ENCODE measurements at regions not wholly inside any gene's neighbourhood (a gene's known extent, or its start where the extent isn't known, plus 50 kb on each side); places are given as distances from the start of the nearest gene placed in this dataset.
"Not testable (repeated sequence)": the region's sequence is repeated elsewhere in the genome, so short reads cannot be mapped to it uniquely, and the experiment has no call there.

- H3K36me3 Mint-ChIP-seq (ENCODE audit: low read depth) = no peaks in the 10 kb centered on the region
- H3K27ac Mint-ChIP-seq = no peak overlapping the region
- no peaks in the 10 kb centered on the region for H3K27me3 Mint-ChIP-seq
- H3K4me1 Mint-ChIP-seq = no peaks in the 10 kb centered on the region
- no peak overlapping the region for H3K4me3 Mint-ChIP-seq
- no peaks in the 10 kb centered on the region for H3K9me3 Mint-ChIP-seq
- no peak for ATAC-seq (replicated peaks)
Measured at GRCh38 chr1:182211386-182211785, 149.9 kb upstream of the ZNF648 start.

GRCh38 chr1:182210417-182210816 is 148.9 kb upstream of the ZNF648 start:
- Mint-ChIP-seq H3K9me3 (no peaks in the 10 kb centered on the region), H3K4me3 (no peak overlapping the region), H3K4me1 (no peaks in the 10 kb centered on the region), H3K27ac (no peak overlapping the region), H3K36me3 (ENCODE audit: low read depth) (no peaks in the 10 kb centered on the region), H3K27me3 (peaks cover 3% of the 10 kb centered on the region)
- no peak for ATAC-seq (replicated peaks)

- H3K27me3 Mint-ChIP-seq = peaks cover 3% of the 10 kb centered on the region
- no peaks in the 10 kb centered on the region for H3K9me3 Mint-ChIP-seq
- no peaks in the 10 kb centered on the region for H3K4me1 Mint-ChIP-seq
- no peaks in the 10 kb centered on the region for H3K36me3 Mint-ChIP-seq (ENCODE audit: low read depth)
- H3K4me3 Mint-ChIP-seq = no peak overlapping the region
- ATAC-seq (replicated peaks) = no peak
- H3K27ac Mint-ChIP-seq = no peak overlapping the region
Measured at GRCh38 chr1:182207300-182207699, 145.8 kb upstream of the ZNF648 start.

- no peaks in the 10 kb centered on the region for H3K36me3 Mint-ChIP-seq (ENCODE audit: low read depth)
- H3K27me3 Mint-ChIP-seq = peaks cover 3% of the 10 kb centered on the region
- no peaks in the 10 kb centered on the region for H3K4me1 Mint-ChIP-seq
- no peak for ATAC-seq (replicated peaks)
- H3K4me3 Mint-ChIP-seq = no peak overlapping the region
- H3K9me3 Mint-ChIP-seq = no peaks in the 10 kb centered on the region
- peak overlapping the region; percentile 4 for H3K27ac Mint-ChIP-seq
Measured at GRCh38 chr1:182206626-182207239, 145.2 kb upstream of the ZNF648 start.

- ATAC-seq (replicated peaks) = no peak
- no peak overlapping the region for H3K4me3 Mint-ChIP-seq
- H3K9me3 Mint-ChIP-seq = no peaks in the 10 kb centered on the region
- H3K27me3 Mint-ChIP-seq = peaks cover 3% of the 10 kb centered on the region
- H3K4me1 Mint-ChIP-seq = no peaks in the 10 kb centered on the region
- H3K27ac Mint-ChIP-seq = peak overlapping the region; percentile 4
- H3K36me3 Mint-ChIP-seq (ENCODE audit: low read depth) = no peaks in the 10 kb centered on the region
Measured at GRCh38 chr1:182205351-182206022, 144.0 kb upstream of the ZNF648 start.

GRCh38 chr1:182203191-182203875 is 141.8 kb upstream of the ZNF648 start:
- Mint-ChIP-seq H3K4me3 (no peak overlapping the region), H3K36me3 (ENCODE audit: low read depth) (no peaks in the 10 kb centered on the region), H3K9me3 (no peaks in the 10 kb centered on the region), H3K27ac (no peak overlapping the region), H3K27me3 (peaks cover 8% of the 10 kb centered on the region), H3K4me1 (no peaks in the 10 kb centered on the region)
- ATAC-seq (replicated peaks) = no peak

GRCh38 chr1:182201490-182201889 is 140.0 kb upstream of the ZNF648 start:
- not testable (repeated sequence) for H3K4me1 Mint-ChIP-seq

GRCh38 chr1:182200025-182200812 is 138.7 kb upstream of the ZNF648 start:
- H3K27me3 Mint-ChIP-seq = peaks cover 4% of the 10 kb centered on the region
- H3K36me3 Mint-ChIP-seq (ENCODE audit: low read depth) = no peaks in the 10 kb centered on the region
- no peak overlapping the region for H3K4me3 Mint-ChIP-seq
- H3K9me3 Mint-ChIP-seq = no peaks in the 10 kb centered on the region
- no peaks in the 10 kb centered on the region for H3K4me1 Mint-ChIP-seq
- no peak overlapping the region for H3K27ac Mint-ChIP-seq
- ATAC-seq (replicated peaks) = no peak

More at GRCh38 chr1:182201490-182201889, 140.0 kb upstream of the ZNF648 start:
- H3K36me3 Mint-ChIP-seq (ENCODE audit: low read depth); ATAC-seq (replicated peaks); H3K27me3 Mint-ChIP-seq; H3K27ac Mint-ChIP-seq; H3K4me3 Mint-ChIP-seq; H3K9me3 Mint-ChIP-seq: not testable (repeated sequence)

GRCh38 chr1:182198006-182198605 is 136.6 kb upstream of the ZNF648 start:
- H3K36me3 Mint-ChIP-seq (ENCODE audit: low read depth) = no peaks in the 10 kb centered on the region
- H3K4me1 Mint-ChIP-seq = no peaks in the 10 kb centered on the region
- peaks cover 4% of the 10 kb centered on the region for H3K27me3 Mint-ChIP-seq
- H3K9me3 Mint-ChIP-seq = no peaks in the 10 kb centered on the region
- no peak overlapping the region for H3K4me3 Mint-ChIP-seq
- ATAC-seq (replicated peaks) = no peak
- H3K27ac Mint-ChIP-seq = no peak overlapping the region

GRCh38 chr1:182196897-182197870 is 135.7 kb upstream of the ZNF648 start:
- H3K27ac Mint-ChIP-seq = no peak overlapping the region
- peaks cover 4% of the 10 kb centered on the region for H3K27me3 Mint-ChIP-seq
- no peaks in the 10 kb centered on the region for H3K9me3 Mint-ChIP-seq
- H3K4me1 Mint-ChIP-seq = no peaks in the 10 kb centered on the region
- no peaks in the 10 kb centered on the region for H3K36me3 Mint-ChIP-seq (ENCODE audit: low read depth)
- no peak for ATAC-seq (replicated peaks)
- H3K4me3 Mint-ChIP-seq = no peak overlapping the region

GRCh38 chr1:182195733-182196132 is 134.2 kb upstream of the ZNF648 start:
- Mint-ChIP-seq H3K36me3 (ENCODE audit: low read depth) (no peaks in the 10 kb centered on the region), H3K4me1 (no peaks in the 10 kb centered on the region), H3K27ac (no peak overlapping the region)

GRCh38 chr1:182193908-182194550 is 132.5 kb upstream of the ZNF648 start:
- no peak overlapping the region for H3K27ac Mint-ChIP-seq
- H3K9me3 Mint-ChIP-seq = no peaks in the 10 kb centered on the region
- H3K27me3 Mint-ChIP-seq = peaks cover 12% of the 10 kb centered on the region
- no peaks in the 10 kb centered on the region for H3K36me3 Mint-ChIP-seq (ENCODE audit: low read depth)
- no peak for ATAC-seq (replicated peaks)
- H3K4me1 Mint-ChIP-seq = peaks cover 7% of the 10 kb centered on the region
- H3K4me3 Mint-ChIP-seq = no peak overlapping the region

More at GRCh38 chr1:182195733-182196132, 134.2 kb upstream of the ZNF648 start:
- H3K27me3 Mint-ChIP-seq = peaks cover 12% of the 10 kb centered on the region
- H3K9me3 Mint-ChIP-seq = no peaks in the 10 kb centered on the region
- ATAC-seq (replicated peaks) = no peak
- H3K4me3 Mint-ChIP-seq = no peak overlapping the region

GRCh38 chr1:182192966-182193365 is 131.5 kb upstream of the ZNF648 start:
- Mint-ChIP-seq H3K4me1 (peaks cover 7% of the 10 kb centered on the region), H3K27ac (no peak overlapping the region), H3K4me3 (no peak overlapping the region), H3K9me3 (no peaks in the 10 kb centered on the region), H3K27me3 (peaks cover 12% of the 10 kb centered on the region), H3K36me3 (ENCODE audit: low read depth) (no peaks in the 10 kb centered on the region)
- ATAC-seq (replicated peaks) = no peak
